Brain microvascular endothelial cell (primary cell): ENCODE measurements at regions not wholly inside any gene's neighbourhood (a gene's known extent, or its start where the extent isn't known, plus 50 kb on each side); places are given as distances from the start of the nearest gene placed in this dataset.

Experiments
- DNase-seq: peaks from one replicate; pipeline ENCODE4 v3.0.0-alpha.2; 2020
- H3K27ac ChIP-seq: fragments of 250-450 bp; sonication (Bioruptor Pico); 2 replicates; pipeline ENCODE4 v1.5.1; 2020; ENCODE audit warnings: mild to moderate bottlenecking, moderate library complexity
- H3K27me3 ChIP-seq: fragments of 250-450 bp; sonication (Bioruptor Pico); replicated peaks from 2 replicates; pipeline ENCODE4 v1.5.1; 2020; ENCODE audit warnings: mild to moderate bottlenecking
- H3K36me3 ChIP-seq: fragments of 250-450 bp; sonication (Bioruptor Pico); replicated peaks from 2 replicates; pipeline ENCODE4 v1.5.1; 2020; ENCODE audit warnings: mild to moderate bottlenecking
- H3K4me3 ChIP-seq: 2 replicates; pipeline ENCODE4 v1.5.1; 2011; ENCODE audit warnings: low read depth, mild to moderate bottlenecking, control low read depth, low read length, moderate library complexity
- CTCF ChIP-seq: IDR thresholded peaks from 2 replicates; pipeline ENCODE4 v1.5.1; 2011; ENCODE audit warnings: low read depth, mild to moderate bottlenecking, moderate library complexity, low read length, control low read depth, inconsistent platforms; ENCODE audit errors: missing control alignments
- in situ Hi-C: cut with HindIII; loops from 2 replicates; pipeline ENCODE4 v1.10.0; 2017; ENCODE audit warnings: low sequenced_read_pairs, low pct_ligation_motif_present

GRCh38 chr2:9106338-9107167 is 100.1 kb upstream of the ASAP2 start:
- no peaks in the 10 kb centered on the region for H3K36me3 ChIP-seq
- DNase-seq, result no peak
- no peaks in the 10 kb centered on the region for H3K27me3 ChIP-seq
- in situ Hi-C loops, result loop anchor here (25.0 kb wide), 1 partner anchor 219 kb away; no protein-coding TSS in a partner anchor
- no peak overlapping the region for H3K4me3 ChIP-seq
- TF ChIP-seq CTCF, result no peak
- H3K27ac ChIP-seq, result no peak overlapping the region

DNA sequence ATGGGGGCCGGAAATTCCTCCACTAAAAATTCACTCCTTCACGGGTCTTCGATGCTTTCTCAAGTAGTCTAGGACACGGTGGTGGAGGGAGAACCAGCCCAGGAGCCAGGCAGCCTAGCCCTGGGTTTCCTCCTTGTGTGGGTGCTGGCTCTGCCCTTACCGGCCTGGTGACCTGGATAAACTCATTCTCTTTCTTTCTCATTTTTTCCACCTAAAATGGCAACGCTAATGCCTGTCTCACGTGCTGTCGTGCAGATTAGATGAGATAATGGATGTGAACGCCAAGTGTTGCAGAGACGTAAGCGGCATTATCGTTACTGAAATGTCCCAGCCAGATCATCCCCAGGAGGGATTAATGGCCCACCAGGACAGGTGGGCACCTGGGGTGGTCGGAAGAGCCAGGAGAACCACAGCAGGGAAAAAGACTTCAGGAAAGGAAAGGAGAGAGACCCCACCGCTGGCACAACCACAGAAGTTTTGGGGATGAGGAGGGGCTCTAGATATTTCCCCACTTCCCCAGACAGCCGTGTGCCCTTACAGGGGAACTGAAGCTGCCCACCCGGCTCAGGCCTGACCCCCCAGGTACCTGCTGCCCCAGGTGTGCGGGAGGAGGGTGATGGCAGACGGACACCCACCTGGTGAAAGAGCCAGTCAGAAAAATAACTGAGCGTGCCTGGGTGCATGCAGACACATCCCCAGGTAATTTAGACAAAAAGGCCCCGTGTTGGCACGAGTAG is 100.8 kb upstream of the ASAP2 start:
- DNase-seq, result no peak
- H3K27ac ChIP-seq, result no peak overlapping the region
- H3K4me3 ChIP-seq, result no peak overlapping the region
- in situ Hi-C loops, result loop anchor here (25.0 kb wide), 1 partner anchor 218 kb away; no protein-coding TSS in a partner anchor
- no peaks in the 10 kb centered on the region for H3K36me3 ChIP-seq
- no peaks in the 10 kb centered on the region for H3K27me3 ChIP-seq
- no peak for TF ChIP-seq CTCF

DNA sequence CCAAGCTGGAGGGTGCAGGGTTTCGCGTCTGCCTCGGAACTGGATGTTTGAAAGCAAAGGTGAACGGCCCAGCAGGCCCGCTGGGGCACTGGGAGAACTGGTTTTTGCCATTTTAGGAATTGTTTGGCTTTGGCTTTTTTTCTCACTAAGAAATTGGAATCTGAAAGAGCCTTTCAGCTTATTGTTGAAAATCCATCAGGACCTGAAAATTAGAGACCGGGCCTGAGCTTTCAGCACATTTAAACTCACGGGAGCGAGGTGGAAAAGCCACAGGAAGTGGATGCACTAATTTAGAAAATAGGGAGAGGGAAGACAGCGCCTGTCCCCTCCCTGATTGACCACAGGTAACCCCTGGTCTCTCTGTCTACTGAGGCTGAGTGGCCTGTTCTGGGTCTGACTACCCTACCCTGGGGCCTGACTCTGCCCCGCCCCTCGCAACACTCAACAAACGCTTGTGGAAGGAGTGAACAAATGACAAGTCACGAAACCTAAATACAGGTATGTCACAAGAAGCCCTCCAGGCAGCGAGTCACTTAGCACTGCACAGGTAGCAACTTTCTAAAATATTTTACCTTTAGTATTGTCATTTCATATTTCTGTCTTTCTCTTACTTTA is 100.3 kb upstream of the MBOAT2 start:
- H3K27ac ChIP-seq, result no peak overlapping the region
- in situ Hi-C loops, result loop anchor here (25.0 kb wide), 1 partner anchor 216 kb away; no protein-coding TSS in a partner anchor
- no peaks in the 10 kb centered on the region for H3K36me3 ChIP-seq
- no peak for TF ChIP-seq CTCF
- H3K4me3 ChIP-seq, result no peak overlapping the region
- H3K27me3 ChIP-seq, result no peaks in the 10 kb centered on the region
- DNase-seq, result no peak

- Histone ChIP-seq H3K36me3 (no peaks in the 10 kb centered on the region), H3K27ac (no peak overlapping the region), H3K27me3 (no peaks in the 10 kb centered on the region), H3K4me3 (no peak overlapping the region)
- TF ChIP-seq CTCF, result peak; percentile 28
- no peak for DNase-seq
- in situ Hi-C loops, result loop anchor here (25.0 kb wide), 1 partner anchor 216 kb away; no protein-coding TSS in a partner anchor
Observed at GRCh38 chr2:9102861-9103662, 99.6 kb upstream of the MBOAT2 start.

GRCh38 chr2:9101763-9102425 is 98.4 kb upstream of the MBOAT2 start:
- TF ChIP-seq CTCF, result no peak
- in situ Hi-C loops, result loop anchor here (25.0 kb wide), 1 partner anchor 215 kb away; no protein-coding TSS in a partner anchor

More at GRCh38 chr2:9101763-9102425, 98.4 kb upstream of the MBOAT2 start:
- Histone ChIP-seq H3K36me3 (no peaks in the 10 kb centered on the region), H3K27me3 (no peaks in the 10 kb centered on the region), H3K4me3 (no peak overlapping the region), H3K27ac (no peak overlapping the region)
- DNase-seq, result no peak
